MM.1S (cell line): ENCODE measurements at regions not wholly inside any gene's neighbourhood (a gene's known extent, or its start where the extent isn't known, plus 50 kb on each side); places are given as distances from the start of the nearest gene placed in this dataset.

Experiments
- DNase-seq: peaks from one replicate; pipeline ENCODE4 v3.0.0-alpha.2; 2015
- H2AFZ ChIP-seq: fragments of 300-600 bp; sonication (generic); 2 replicates; pipeline ENCODE4 v1.6.0; 2016; ENCODE audit warnings: antibody characterized with exemption, low read length
- H3F3A ChIP-seq: fragments of 300-600 bp; sonication (generic); 2 replicates; pipeline ENCODE4 v1.6.1; 2016; ENCODE audit warnings: mild to moderate bottlenecking, antibody characterized with exemption, low read length, moderate library complexity, mixed read lengths; ENCODE audit not compliant: insufficient read depth
- H3K27ac ChIP-seq: fragments of 300-600 bp; sonication (generic); 2 replicates; pipeline ENCODE4 v1.5.1; 2016; ENCODE audit warnings: mild to moderate bottlenecking, low read length
- H3K27me3 ChIP-seq: fragments of 300-600 bp; sonication (generic); replicated peaks from 2 replicates; pipeline ENCODE4 v1.6.0; 2016; ENCODE audit warnings: low read length; ENCODE audit not compliant: insufficient read depth
- H3K36me3 ChIP-seq: fragments of 300-600 bp; sonication (generic); replicated peaks from 2 replicates; pipeline ENCODE4 v1.6.1; 2016; ENCODE audit warnings: mild to moderate bottlenecking, low read length, mixed read lengths; ENCODE audit not compliant: insufficient read depth
- H3K4me1 ChIP-seq: fragments of 300-600 bp; sonication (generic); 2 replicates; pipeline ENCODE4 v1.6.1; 2016; ENCODE audit warnings: low read length, mixed read lengths
- H3K4me2 ChIP-seq: fragments of 300-600 bp; sonication (generic); 2 replicates; pipeline ENCODE4 v1.6.0; 2016; ENCODE audit warnings: low read depth, low read length
- H3K4me3 ChIP-seq: fragments of 300-600 bp; sonication (generic); 2 replicates; pipeline ENCODE4 v1.5.1; 2016; ENCODE audit warnings: low read length, mixed read lengths
- H3K79me2 ChIP-seq: fragments of 300-600 bp; sonication (generic); 2 replicates; pipeline ENCODE4 v1.6.1; 2016; ENCODE audit warnings: mixed run types, low read length, mixed read lengths
- H3K9ac ChIP-seq: fragments of 300-600 bp; sonication (generic); 2 replicates; pipeline ENCODE4 v1.6.1; 2016; ENCODE audit warnings: low read length, mixed read lengths
- H3K9me2 ChIP-seq: fragments of 300-600 bp; sonication (generic); replicated peaks from 2 replicates; pipeline ENCODE4 v1.6.1; 2016; ENCODE audit warnings: mild to moderate bottlenecking, low read length, mixed read lengths; ENCODE audit not compliant: insufficient read depth
- H3K9me3 ChIP-seq: fragments of 300-600 bp; sonication (generic); replicated peaks from 2 replicates; pipeline ENCODE4 v1.6.1; 2016; ENCODE audit warnings: mild to moderate bottlenecking, low read length, mixed read lengths; ENCODE audit not compliant: insufficient read depth
- H4K20me1 ChIP-seq: fragments of 300-600 bp; sonication (generic); 2 replicates; pipeline ENCODE4 v1.6.1; 2016; ENCODE audit warnings: mild to moderate bottlenecking, low read length, moderate library complexity, mixed read lengths; ENCODE audit not compliant: insufficient read depth
- CTCF ChIP-seq: fragments of 300-600 bp; sonication (generic); IDR thresholded peaks from 2 replicates; pipeline ENCODE4 v1.5.1; 2016; ENCODE audit warnings: antibody characterized with exemption, low read length, mixed read lengths
- EZH2 ChIP-seq: fragments of 300-600 bp; sonication (generic); optimal IDR thresholded peaks from 2 replicates; pipeline ENCODE3; 2017; ENCODE audit warnings: low read depth, mild to moderate bottlenecking, antibody characterized with exemption, low read length, mixed read lengths
- EZH2phosphoT487 ChIP-seq: fragments of 300-600 bp; sonication (generic); IDR thresholded peaks from 2 replicates; pipeline ENCODE4 v1.6.1; 2018; ENCODE audit warnings: antibody characterized with exemption, low read length

GRCh38 chr11:11038352-11038751, 180.5 kb upstream of the ZBED5 start:
- no peak overlapping the region for H3K9ac ChIP-seq
- no peak for DNase-seq
- H3K9me2 ChIP-seq = no peaks in the 10 kb centered on the region
- TF ChIP-seq CTCF = no peak
- TF ChIP-seq EZH2phosphoT487 = no peak
- TF ChIP-seq EZH2 = no peak
- no peak overlapping the region for H3K4me3 ChIP-seq
- H3F3A ChIP-seq = no peaks in the 10 kb centered on the region
- H3K27me3 ChIP-seq = no peaks in the 10 kb centered on the region
- H3K36me3 ChIP-seq = no peaks in the 10 kb centered on the region
- H4K20me1 ChIP-seq = no peaks in the 10 kb centered on the region
- no peak overlapping the region for H2AFZ ChIP-seq
- H3K27ac ChIP-seq = no peak overlapping the region
- H3K4me2 ChIP-seq = no peak overlapping the region
- H3K9me3 ChIP-seq = no peaks in the 10 kb centered on the region
- H3K79me2 ChIP-seq = no peaks in the 10 kb centered on the region
- H3K4me1 ChIP-seq = no peaks in the 10 kb centered on the region

GRCh38 chr11:11036848-11037732, 179.2 kb upstream of the ZBED5 start:
- Histone ChIP-seq H3K4me3 (no peak overlapping the region), H3K9me2 (no peaks in the 10 kb centered on the region), H3K27me3 (no peaks in the 10 kb centered on the region), H3K4me2 (no peak overlapping the region), H3K9me3 (no peaks in the 10 kb centered on the region), H3K79me2 (no peaks in the 10 kb centered on the region), H3F3A (no peaks in the 10 kb centered on the region), H2AFZ (no peak overlapping the region), H4K20me1 (no peaks in the 10 kb centered on the region), H3K36me3 (no peaks in the 10 kb centered on the region), H3K9ac (no peak overlapping the region), H3K4me1 (no peaks in the 10 kb centered on the region), H3K27ac (no peak overlapping the region)
- peak; percentile 82 for DNase-seq
- TF ChIP-seq EZH2 (no peak), EZH2phosphoT487 (no peak), CTCF (peak; percentile 78)

GRCh38 chr11:11036185-11036847, 178.5 kb upstream of the ZBED5 start:
- Histone ChIP-seq H3K4me2 (no peak overlapping the region), H3K79me2 (no peaks in the 10 kb centered on the region), H3K4me1 (no peaks in the 10 kb centered on the region), H3K9me3 (no peaks in the 10 kb centered on the region), H3K36me3 (no peaks in the 10 kb centered on the region), H4K20me1 (no peaks in the 10 kb centered on the region), H3K4me3 (no peak overlapping the region), H3K27me3 (no peaks in the 10 kb centered on the region), H3F3A (no peaks in the 10 kb centered on the region), H3K27ac (no peak overlapping the region), H2AFZ (no peak overlapping the region), H3K9me2 (no peaks in the 10 kb centered on the region), H3K9ac (no peak overlapping the region)
- no peak for DNase-seq
- no peak for TF ChIP-seq EZH2phosphoT487
- TF ChIP-seq EZH2 = no peak
- TF ChIP-seq CTCF = no peak
